GM19468 (cell line): ENCODE measurements at regions not wholly inside any gene's neighbourhood (a gene's known extent, or its start where the extent isn't known, plus 50 kb on each side); places are given as distances from the start of the nearest gene placed in this dataset.

Experiments used
- ATAC-seq: cut with Tn5 transposase; IDR thresholded peaks from one replicate; pipeline ENCODE4 v1.9.1; 2021; ENCODE audit warnings: mild to moderate bottlenecking, moderate library complexity, moderate number of reproducible peaks; ENCODE audit not compliant: unreplicated experiment; ENCODE audit errors: extremely low read depth

DNA sequence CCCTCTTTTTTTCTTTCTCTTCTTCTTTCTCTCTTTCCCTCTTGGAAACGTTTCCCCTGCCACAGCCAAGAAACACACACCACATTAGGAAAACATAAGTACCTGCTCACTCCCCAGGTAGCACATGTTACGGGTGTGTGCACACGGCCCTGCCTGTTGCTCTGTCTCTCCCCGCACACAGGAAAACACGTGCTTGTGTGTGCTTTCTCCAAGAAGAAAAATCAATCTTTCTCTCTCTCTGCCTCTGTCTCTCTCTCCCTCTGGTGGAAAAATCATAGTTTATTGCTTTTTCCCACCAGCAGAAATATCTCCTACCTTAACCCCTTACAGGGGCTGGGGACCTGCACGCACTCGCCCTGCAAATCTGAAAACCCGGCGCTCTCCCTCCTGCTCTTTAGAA lies 102.3 kb downstream of the EDN3 start:
- no peak for ATAC-seq

DNA sequence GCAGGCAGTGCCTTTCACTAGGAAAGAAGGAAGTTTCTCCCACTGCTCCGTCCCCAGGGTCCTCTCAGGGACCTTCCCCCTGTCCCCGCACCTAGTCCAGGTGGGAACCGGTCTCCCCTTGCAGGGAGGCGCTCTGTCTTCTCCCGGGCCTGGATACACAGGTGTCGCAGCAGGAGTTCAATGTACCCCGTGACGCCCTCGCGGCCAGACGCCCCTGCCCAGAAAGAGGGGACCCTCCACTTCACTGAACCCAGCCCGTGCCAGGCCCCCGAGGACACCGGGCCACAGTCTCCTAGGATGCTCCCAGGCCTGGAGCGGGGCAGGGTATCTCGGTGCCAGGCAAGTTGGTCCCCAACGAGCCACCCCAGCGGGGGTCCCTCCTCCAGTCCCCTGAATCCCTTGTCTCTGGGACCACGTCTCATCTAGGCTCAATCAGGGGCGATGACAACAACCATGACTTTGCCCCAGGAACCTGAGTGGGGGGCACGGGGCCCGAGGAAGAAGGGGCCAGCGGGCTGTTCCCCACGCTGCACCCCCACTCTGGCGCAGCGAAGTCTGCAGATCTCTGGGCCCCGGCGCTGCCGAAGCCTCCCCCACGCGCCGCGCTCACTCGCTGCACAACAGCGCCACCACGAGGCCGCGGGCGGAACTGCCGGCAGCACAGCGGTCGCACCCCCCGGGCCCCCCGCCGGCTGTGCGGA lies 103.0 kb downstream of the EDN3 start:
- no peak for ATAC-seq

DNA sequence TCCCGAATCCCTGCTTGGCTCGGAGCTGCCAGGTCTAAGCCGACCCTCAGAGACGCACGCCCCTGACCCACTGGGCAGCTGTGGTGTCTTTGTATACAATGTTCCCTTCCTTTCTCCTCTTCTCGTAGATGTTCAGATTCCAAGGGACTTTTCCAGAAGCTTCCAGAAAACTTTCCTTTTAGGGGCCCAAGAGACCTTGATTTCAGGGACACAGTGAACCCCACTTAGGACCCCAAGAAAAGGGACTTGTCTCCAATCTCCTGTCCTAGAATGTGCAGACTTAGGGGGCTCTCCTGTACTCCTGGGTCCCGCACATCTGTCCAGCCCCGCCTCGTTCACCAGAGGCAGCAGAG lies 103.5 kb downstream of the EDN3 start:
- no peak for ATAC-seq

DNA sequence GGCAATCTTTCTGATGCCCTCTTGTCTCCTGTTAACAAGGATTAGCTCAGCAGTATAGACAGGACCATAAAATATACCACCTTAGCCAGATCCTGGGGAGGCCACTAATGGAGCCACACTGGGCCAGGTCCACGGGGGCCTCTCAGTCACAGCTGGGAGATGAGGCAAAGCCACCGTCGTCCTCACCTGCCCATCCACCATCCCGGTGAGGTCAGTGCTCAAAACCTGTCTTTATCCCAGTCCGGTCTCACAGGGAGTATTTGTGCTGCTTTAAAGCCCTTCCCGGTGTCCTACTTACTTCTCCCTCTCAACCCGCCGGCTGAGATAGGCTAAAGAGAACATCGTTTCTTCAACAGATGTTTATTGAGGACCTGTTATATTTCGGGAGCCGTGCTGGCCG lies 104.3 kb downstream of the EDN3 start:
- no peak for ATAC-seq

DNA sequence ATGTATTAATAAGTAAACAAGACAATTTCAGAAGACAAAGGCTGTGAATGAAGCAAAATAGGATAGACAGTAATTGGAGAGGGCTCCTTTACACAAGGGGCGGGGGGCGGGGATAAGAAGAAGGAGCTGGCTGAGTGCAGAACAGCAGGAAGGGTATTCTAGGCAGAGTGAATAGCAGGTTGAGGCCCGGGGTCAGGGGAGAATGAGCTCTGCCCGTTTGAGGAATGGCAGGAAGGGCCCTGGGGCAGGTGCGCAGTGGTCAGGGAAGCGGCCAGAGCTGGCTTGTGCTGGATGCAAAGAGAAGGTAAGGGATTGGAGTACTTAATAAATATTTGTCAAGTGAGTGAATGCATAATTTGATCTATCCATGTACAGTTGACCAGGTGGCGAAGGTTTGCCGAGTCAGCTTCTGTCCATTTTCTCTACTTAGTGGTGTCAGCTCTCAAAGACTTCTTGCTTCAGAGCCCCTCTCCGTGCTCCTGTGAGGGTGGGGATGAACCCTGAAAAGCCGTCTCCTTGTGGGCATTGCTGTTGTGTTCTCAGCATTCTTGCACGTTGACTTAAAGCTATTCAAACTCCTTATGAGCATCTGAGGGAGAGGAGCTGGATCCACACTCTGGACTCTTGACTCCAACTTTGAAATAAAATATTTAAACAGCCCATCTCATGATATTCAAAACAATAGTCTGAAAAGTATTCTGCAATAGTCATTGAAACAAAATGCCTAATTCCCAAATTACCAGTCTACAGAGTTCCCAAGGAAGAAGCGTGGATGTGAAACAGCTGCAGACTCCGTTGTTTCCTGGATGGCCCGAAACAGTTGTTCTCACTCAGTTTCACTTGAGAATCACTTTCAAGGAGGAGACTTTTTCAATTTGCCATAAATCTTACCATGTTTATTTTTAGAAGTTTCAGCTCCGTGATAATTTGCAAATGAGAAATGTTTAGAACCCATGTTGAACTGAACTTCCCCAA lies 105.1 kb downstream of the EDN3 start:
- no peak for ATAC-seq

DNA sequence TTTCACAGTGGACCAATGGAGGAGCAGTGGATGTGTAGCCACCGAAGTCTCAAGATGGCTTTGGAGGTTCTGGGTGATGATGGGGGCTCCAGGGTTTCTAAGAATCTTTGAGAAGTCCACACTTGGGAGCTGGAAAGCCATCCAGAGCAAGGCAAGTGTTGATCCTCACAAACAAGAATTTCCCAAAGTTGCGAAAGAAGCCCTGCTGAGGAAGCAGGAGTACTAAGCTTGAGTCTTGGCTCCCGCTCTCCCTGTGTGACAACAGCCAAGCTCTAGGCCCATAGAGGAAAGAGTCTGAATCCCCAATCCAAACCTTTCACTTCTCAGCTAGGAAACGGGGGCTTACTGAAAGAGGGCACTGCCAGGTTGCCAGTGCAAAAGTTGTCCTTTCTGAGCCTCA lies 106.0 kb downstream of the EDN3 start:
- ATAC-seq, result no peak

DNA sequence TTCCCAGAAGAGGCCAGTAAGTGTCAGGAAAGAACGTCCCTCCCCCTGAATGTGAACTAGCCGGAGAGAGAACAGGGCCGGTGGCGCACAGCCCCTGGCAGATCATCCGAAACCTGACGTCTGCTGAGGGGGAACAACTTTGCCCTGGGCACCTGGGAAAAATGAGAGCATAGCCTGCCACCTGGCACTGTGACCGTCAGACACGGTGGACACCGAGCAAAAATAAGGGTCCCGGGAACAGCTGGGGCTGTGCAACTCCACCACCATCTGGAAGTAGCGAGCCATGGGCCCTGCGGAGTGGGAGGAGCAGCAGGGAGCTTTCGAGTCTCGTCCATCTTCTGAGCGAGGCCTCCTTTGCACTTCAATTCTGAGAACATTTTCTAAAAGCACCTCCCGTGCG lies 110.8 kb downstream of the EDN3 start:
- no peak for ATAC-seq

DNA sequence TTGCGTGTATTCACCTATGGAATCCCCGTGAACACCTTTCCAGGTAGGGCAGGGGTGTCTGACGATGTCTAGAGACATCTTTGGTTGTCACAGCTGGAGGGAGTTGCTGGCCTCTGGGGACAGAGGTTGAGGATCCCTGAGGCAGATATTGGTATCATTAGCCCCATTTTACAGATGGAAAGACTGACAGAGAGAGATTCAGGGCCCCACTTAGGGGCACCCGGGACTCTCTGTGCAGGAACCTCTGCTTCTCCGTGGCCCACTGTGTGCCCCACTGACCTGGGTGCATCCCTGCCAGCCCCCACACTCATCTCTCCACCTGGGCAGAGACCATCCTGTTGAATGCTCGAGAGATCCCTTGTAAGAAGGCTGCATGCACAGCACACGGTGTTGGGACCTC lies 111.2 kb downstream of the EDN3 start:
- ATAC-seq, result no peak

DNA sequence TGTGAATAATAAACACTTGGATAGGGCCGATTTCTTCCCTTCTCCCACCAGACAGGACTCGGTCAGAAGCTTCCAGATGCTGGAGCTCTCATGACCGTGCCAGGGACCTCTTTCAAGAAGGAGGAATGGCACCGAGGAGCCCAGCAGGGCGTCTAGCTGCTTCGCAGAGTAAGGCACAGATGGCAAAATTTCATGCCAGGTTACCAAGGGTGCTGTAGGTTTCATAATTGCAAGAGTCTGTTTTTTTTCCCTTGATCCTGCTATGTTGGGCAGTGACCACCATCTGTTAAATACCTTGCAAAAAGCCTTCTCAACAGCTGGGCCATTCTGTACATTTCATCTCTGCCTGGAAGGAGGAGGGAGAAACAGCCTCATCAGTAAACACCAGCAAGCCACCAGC lies 111.8 kb downstream of the EDN3 start:
- no peak for ATAC-seq

DNA sequence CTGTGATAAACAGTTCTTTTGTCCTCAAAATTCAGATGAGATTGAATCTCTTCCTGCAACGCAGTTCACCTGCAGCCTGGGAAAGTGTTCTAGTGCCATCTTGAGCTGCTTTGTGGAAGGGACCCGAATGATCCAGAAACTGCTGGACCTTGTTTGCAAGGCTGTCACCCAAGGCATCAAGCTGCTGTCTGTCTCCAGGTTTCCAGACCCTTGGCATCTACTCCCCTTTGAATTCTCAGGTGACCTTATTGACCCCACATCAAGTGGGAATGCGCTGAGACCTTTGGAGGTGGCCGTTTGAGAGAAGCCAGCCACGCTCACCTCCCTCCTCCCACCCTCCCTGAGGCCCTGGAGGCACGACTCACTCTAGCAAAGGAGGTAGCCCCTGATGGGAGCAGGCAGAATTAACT lies 112.5 kb downstream of the EDN3 start:
- ATAC-seq, result no peak

DNA sequence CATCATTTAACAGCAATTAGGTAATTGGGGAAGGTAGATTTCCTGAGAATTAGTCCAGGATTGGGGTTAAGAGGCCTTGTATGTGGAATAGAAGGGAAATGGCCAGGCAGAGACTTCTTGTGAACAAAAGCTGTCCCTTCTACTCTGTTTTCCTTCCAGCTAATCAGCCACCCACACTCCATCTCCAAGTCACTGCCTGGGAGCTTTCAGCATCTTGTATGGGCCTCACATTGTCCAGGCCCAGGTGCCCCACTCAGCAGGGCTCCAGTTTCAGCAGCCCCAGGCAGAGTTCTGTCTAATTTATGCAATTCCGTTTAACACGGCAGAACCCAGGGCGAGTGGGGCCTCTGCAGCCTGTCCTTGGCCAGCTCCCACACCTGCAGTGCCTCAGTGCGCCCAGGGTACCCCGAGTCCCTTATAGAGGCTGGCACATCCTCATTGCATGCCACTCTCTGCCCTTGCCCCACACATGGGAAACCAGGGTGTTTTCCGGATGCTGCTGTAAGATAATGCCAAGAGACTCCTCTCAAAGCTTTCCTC lies 113.0 kb downstream of the EDN3 start:
- no peak for ATAC-seq

DNA sequence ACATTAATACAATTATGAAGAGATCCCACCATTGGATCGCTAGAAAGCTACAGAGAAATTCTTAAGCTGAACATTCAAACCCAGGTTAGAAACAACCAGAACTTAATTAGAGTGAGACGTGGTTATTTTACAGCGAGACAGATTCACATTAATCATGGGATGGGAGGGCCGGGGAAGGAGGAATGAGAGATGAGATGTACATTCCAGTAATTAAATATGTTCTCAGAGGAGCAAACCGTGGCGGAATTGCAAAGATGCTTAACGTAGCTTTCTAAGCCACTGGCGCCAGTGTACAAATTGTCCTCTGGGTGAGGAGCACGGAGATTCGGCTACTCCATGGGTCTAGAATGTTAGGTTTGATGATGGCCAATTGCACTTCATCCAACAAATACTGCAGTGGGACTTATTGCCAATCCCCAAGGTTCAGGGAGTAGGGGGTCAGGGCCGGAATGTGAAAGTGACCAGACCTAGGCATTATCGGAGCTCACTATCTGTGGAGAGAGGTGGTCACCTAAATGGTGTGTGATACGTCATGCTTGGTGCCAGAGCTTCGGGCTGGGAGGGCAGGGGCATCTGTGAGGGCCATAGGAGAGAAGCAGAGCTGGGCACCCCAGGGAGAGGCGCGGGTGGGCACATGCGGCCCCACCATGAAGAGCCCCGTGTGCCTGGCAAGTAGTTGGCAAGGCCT lies 114.7 kb downstream of the EDN3 start:
- no peak for ATAC-seq

DNA sequence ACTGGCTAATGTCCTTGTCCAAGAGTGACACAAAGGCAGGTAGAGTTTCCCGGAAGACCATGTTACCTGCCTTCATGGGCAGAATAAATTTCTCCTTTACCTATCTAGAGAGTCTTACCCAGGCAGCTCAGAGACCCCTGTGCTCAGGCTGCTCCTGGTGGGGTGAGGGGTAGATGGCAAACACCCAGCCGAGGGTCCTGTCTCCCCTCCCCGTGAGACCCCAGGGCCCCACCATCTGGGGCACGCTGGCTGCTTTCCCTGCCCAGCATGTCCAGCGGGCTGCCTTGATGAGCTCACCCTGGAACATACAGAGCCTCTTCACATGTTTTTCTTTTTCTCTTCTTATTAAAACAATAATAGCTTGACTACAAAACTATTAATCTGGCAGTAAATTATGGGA lies 116.5 kb downstream of the EDN3 start:
- ATAC-seq, result no peak

DNA sequence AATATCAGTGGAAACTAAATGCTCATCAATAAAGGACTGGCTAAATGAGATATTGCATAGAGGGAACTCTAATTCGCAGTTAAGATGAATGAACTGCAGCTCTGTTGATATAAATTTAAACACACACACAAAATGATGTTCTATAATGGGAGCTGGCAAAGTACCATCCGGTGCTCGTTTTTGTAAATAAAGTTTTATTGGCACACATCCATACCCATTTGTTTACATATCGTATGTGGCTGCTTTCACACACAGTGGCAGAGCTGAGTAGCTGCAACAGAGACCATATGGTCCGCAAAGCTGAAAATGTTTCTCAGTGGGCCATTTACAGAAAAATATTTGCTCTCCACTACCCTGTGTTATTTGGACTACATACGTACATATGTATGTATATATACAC lies 120.7 kb downstream of the EDN3 start:
- no peak for ATAC-seq

DNA sequence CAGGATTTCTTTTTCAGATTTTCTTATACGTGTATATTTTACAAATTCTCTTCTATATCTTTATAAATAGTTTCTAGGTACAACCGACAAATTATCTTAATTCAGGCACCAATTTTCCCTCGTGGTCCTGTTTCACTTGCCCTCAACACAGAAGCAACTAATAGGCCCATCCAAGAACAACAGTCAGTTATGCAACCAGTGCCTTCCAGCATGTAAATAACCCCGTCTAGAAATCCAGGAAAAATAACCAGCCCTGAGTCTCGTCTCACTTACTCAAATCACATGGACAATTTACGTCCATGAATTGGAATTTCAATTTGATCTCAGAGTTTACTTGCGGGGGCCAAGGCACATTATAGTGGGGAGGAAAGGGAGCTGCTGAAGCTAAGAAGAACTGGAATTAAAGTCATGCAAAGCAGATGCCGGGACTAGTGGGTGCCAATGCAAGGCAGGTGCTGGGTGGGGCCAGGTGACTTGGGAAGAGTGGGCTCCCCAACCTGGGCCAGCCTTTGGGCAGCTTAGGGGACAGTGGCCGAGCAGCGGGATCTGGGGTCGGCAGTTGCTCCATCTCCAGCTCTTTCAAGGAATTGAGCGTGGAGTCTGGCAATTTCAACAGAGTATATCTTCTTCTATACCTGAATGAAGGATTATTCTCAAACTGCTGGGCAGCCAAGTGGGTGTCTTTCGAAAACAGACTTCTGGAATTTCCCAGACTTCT lies 121.7 kb downstream of the EDN3 start:
- ATAC-seq, result no peak

DNA sequence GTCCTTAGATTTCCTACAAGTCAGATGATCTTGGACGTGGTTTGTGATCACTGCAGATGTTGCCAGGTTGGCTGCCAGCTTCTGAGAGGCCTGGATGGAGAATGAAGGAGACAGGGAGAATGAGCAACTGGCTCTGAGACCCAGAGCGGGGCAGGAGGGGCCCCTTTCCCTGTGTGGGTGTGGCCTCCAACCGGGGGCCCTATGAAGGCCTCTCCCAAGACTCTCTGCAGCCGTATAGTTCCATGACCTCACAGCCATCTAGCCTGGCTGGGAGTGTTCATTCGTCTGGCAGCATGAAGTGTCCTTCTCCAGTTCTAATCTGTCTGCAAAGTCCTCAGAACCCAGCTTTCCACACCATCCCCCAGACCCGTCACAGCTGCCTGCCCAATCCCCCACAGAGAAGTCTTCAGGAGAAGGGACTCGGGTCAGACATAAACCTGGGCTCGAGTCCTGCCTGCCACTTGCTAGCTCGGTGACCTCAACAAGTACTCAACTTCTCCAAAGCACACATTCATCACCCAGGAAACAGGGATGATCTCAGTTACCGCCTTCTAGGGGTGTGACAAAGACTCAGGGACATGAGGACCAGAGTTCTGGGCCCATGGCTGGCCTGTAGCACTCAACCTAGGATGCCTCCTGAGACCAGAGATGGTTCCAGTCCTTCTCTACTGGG lies 122.6 kb downstream of the EDN3 start:
- no peak for ATAC-seq

DNA sequence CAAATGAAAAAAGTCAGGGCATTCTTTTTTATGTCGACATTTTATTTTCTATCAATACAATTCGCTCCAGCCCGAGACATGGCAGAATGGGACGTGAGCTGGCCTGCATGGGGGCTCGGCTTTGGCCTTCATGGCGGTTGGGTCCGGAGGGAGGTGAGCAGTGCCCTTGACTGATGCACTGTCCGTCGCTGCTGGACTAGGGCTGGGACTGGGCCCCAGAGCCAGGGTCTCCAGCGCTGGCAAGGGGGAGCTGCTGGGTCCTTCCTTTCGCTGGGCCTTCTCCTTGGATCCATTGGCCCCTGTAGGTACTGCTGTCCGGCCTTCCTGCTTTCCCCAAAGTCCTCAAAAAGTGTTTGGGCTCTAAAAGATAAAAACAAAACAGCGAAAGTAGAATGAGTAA lies 124.6 kb downstream of the EDN3 start:
- ATAC-seq, result no peak

DNA sequence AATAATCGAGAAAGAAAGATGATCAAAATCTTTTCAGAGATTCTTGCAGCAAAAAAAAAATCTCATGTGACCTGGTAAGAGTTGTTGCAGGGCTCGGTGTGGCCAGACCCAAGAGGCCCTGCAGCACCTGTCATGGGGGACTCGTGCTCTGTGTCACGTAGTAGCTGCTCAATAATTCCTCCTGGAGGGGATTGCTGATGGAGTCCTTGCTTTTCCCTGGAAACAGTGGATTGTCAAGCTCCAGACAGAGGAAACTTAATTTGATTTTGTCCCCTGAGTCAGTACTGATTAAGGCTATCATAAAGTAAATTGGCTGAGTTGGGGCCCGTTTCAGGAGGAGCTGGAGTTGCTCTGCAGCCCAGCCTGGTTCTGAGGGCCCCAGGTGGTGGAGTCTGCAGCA lies 125.2 kb downstream of the EDN3 start:
- ATAC-seq, result no peak

DNA sequence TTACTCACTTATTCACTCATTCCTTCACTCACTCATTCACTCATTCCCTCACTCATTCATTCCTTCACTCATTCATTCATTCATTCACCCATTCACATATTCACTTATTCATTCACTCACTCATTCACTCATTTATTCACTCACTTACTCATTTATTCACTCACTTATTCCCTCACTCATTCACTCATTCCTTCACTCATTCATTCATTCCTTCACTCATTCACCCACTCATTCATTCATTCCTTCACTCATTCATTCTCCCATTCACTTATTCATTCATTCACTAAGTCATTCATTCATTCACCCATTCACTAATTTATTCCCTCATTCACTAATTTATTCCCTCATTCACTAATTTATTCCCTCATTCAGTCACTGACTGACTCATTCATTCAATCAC lies 127.6 kb downstream of the EDN3 start:
- no peak for ATAC-seq
